ENCODE measurements at regions not wholly inside any gene's neighbourhood (a gene's known extent, or its start where the extent isn't known, plus 50 kb on each side); places are given as distances from the start of the nearest gene placed in this dataset.

DNA sequence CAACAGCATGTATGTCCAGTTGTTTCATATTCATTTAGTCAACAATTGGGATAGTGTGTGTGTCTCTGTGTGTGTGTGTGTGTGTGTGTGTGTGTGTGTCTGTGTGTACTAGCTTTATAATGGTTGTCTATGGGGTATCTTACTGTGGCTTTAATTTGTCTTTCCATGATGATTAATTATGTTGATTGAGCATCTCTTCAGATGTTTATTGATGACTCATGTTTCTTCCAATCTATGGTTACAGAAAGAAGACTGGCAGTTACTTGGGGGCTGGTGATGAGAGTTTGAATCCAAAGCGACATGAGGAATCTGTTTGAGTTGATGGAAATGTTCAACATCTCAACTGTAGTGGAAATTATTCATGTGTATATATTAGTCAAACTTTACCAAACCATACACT lies 440.1 kb downstream of the ZNF385D start:
- no peak overlapping the region for H3K27ac Mint-ChIP-seq
- no peak for ATAC-seq
- DNase-seq (ENCODE audit: low spot score) = no peak
- H3K4me3 ChIP-seq = no peak overlapping the region
- H3K36me3 ChIP-seq (ENCODE audit: insufficient read depth) = no peaks in the 10 kb centered on the region
- peaks cover 2% of the 10 kb centered on the region; the same call in 1 of the 2 replicates for H3K9me2 ChIP-seq (ENCODE audit: insufficient read depth)
- H3K27me3 Mint-ChIP-seq (ENCODE audit: insufficient read depth, low read depth, poor library complexity) = peaks cover 3% of the 10 kb centered on the region
- no peak overlapping the region for H3K4me3 Mint-ChIP-seq
- H3K4me1 ChIP-seq (ENCODE audit: insufficient read depth) = no peaks in the 10 kb centered on the region
- H3K4me2 ChIP-seq = no peak overlapping the region
- no peaks in the 10 kb centered on the region for H3K4me1 Mint-ChIP-seq
- no peaks in the 10 kb centered on the region for H3K36me3 Mint-ChIP-seq (ENCODE audit: low read depth)
- H2AFZ ChIP-seq = no peak overlapping the region
- no peaks in the 10 kb centered on the region for H3F3A ChIP-seq (replicated peaks; ENCODE audit: low read depth)
- H3K9me3 Mint-ChIP-seq = no peaks in the 10 kb centered on the region
- H3K79me2 ChIP-seq (replicated peaks; ENCODE audit: insufficient read depth) = no peaks in the 10 kb centered on the region
- H3K27me3 ChIP-seq (ENCODE audit: insufficient read depth) = no peaks in the 10 kb centered on the region
- no peak overlapping the region for H3K27ac ChIP-seq (ENCODE audit: low read depth)
- TF ChIP-seq, protein P1, sequence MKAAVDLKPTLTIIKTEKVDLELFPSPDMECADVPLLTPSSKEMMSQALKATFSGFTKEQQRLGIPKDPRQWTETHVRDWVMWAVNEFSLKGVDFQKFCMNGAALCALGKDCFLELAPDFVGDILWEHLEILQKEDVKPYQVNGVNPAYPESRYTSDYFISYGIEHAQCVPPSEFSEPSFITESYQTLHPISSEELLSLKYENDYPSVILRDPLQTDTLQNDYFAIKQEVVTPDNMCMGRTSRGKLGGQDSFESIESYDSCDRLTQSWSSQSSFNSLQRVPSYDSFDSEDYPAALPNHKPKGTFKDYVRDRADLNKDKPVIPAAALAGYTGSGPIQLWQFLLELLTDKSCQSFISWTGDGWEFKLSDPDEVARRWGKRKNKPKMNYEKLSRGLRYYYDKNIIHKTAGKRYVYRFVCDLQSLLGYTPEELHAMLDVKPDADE (IDR thresholded peaks at IDR 0.05) = no peak
- TF ChIP-seq, protein P2, sequence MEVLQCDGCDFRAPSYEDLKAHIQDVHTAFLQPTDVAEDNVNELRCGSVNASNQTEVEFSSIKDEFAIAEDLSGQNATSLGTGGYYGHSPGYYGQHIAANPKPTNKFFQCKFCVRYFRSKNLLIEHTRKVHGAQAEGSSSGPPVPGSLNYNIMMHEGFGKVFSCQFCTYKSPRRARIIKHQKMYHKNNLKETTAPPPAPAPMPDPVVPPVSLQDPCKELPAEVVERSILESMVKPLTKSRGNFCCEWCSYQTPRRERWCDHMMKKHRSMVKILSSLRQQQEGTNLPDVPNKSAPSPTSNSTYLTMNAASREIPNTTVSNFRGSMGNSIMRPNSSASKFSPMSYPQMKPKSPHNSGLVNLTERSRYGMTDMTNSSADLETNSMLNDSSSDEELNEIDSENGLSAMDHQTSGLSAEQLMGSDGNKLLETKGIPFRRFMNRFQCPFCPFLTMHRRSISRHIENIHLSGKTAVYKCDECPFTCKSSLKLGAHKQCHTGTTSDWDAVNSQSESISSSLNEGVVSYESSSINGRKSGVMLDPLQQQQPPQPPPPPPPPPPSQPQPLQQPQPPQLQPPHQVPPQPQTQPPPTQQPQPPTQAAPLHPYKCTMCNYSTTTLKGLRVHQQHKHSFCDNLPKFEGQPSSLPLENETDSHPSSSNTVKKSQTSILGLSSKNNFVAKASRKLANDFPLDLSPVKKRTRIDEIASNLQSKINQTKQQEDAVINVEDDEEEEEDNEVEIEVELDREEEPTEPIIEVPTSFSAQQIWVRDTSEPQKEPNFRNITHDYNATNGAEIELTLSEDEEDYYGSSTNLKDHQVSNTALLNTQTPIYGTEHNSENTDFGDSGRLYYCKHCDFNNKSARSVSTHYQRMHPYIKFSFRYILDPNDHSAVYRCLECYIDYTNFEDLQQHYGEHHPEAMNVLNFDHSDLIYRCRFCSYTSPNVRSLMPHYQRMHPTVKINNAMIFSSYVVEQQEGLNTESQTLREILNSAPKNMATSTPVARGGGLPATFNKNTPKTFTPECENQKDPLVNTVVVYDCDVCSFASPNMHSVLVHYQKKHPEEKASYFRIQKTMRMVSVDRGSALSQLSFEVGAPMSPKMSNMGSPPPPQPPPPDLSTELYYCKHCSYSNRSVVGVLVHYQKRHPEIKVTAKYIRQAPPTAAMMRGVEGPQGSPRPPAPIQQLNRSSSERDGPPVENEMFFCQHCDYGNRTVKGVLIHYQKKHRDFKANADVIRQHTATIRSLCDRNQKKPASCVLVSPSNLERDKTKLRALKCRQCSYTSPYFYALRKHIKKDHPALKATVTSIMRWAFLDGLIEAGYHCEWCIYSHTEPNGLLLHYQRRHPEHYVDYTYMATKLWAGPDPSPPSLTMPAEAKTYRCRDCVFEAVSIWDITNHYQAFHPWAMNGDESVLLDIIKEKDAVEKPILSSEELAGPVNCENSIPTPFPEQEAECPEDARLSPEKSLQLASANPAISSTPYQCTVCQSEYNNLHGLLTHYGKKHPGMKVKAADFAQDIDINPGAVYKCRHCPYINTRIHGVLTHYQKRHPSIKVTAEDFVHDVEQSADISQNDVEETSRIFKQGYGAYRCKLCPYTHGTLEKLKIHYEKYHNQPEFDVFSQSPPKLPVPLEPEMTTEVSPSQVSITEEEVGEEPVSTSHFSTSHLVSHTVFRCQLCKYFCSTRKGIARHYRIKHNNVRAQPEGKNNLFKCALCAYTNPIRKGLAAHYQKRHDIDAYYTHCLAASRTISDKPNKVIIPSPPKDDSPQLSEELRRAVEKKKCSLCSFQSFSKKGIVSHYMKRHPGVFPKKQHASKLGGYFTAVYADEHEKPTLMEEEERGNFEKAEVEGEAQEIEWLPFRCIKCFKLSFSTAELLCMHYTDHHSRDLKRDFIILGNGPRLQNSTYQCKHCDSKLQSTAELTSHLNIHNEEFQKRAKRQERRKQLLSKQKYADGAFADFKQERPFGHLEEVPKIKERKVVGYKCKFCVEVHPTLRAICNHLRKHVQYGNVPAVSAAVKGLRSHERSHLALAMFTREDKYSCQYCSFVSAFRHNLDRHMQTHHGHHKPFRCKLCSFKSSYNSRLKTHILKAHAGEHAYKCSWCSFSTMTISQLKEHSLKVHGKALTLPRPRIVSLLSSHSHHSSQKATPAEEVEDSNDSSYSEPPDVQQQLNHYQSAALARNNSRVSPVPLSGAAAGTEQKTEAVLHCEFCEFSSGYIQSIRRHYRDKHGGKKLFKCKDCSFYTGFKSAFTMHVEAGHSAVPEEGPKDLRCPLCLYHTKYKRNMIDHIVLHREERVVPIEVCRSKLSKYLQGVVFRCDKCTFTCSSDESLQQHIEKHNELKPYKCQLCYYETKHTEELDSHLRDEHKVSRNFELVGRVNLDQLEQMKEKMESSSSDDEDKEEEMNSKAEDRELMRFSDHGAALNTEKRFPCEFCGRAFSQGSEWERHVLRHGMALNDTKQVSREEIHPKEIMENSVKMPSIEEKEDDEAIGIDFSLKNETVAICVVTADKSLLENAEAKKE (CRISPR knock-in tag; IDR thresholded peaks at IDR 0.05) = no peak
- no peaks in the 10 kb centered on the region for H4K20me1 ChIP-seq (replicated peaks; ENCODE audit: insufficient read depth)

DNA sequence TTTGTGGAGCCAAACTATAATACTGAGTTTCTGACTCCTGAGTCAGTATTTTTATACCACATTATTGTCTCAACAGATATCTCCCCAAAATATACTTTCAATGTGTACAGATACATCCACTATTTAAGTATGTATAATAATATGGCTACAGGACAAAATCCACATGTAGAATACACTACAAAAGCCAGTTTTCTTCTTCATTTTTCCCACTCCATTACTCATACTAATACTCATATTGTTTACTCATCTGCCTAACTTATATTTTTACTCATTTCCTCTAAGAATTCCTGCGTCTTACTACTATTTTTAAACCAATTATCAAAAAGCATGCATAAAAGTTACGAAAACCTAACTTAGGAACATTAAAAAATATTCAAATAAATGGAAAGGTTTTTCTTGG lies 440.8 kb downstream of the ZNF385D start:
- no peaks in the 10 kb centered on the region for H3K9me3 Mint-ChIP-seq
- no peak overlapping the region for H3K4me3 Mint-ChIP-seq
- Histone ChIP-seq H3K4me2 (no peak overlapping the region), H3K27me3 (ENCODE audit: insufficient read depth) (no peaks in the 10 kb centered on the region), H4K20me1 (replicated peaks; ENCODE audit: insufficient read depth) (no peaks in the 10 kb centered on the region), H3K9me2 (ENCODE audit: insufficient read depth) (peaks cover 2% of the 10 kb centered on the region; the same call in 1 of the 2 replicates), H3K27ac (ENCODE audit: low read depth) (no peak overlapping the region), H3K4me3 (no peak overlapping the region), H3K4me1 (ENCODE audit: insufficient read depth) (no peaks in the 10 kb centered on the region), H2AFZ (no peak overlapping the region), H3K36me3 (ENCODE audit: insufficient read depth) (no peaks in the 10 kb centered on the region), H3K79me2 (replicated peaks; ENCODE audit: insufficient read depth) (no peaks in the 10 kb centered on the region), H3F3A (replicated peaks; ENCODE audit: low read depth) (no peaks in the 10 kb centered on the region)
- no peak overlapping the region for H3K27ac Mint-ChIP-seq
- ATAC-seq (no peak), DNase-seq (ENCODE audit: low spot score) (no peak)
- H3K27me3 Mint-ChIP-seq (ENCODE audit: insufficient read depth, low read depth, poor library complexity) = peaks cover 3% of the 10 kb centered on the region
- H3K36me3 Mint-ChIP-seq (ENCODE audit: low read depth) = no peaks in the 10 kb centered on the region
- no peaks in the 10 kb centered on the region for H3K4me1 Mint-ChIP-seq
- TF ChIP-seq, protein P2 (CRISPR knock-in tag; IDR thresholded peaks at IDR 0.05) = no peak
